GM21447 (cell line): ENCODE measurements at regions not wholly inside any gene's neighbourhood (a gene's known extent, or its start where the extent isn't known, plus 50 kb on each side); places are given as distances from the start of the nearest gene placed in this dataset.

Experiments used
- ATAC-seq: cut with Tn5 transposase; IDR thresholded peaks from one replicate; pipeline ENCODE4 v1.9.1; 2021; ENCODE audit not compliant: unreplicated experiment

DNA sequence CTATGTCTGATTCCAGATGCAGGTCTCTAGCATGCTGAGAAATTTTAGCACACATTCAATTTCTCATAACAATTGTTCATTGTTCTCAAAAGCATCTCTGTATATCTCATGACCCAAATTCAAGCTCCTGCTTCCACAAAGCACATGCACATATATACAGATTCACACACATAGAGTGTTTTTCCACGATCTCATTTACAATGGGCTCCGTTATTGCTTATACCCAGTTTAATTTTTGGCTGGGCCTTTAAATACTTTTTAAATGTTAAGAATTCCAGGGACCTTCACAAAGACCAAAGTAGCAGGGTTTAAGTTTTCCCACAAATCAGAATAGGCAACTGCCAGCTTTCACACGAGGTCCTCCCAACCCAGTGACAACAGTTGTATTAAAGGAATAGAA lies 333.5 kb upstream of the SEMA6D start:
- ATAC-seq, result no peak

GRCh38 chr15:47384341-47384740 lies 333.0 kb upstream of the SEMA6D start:
- ATAC-seq, result no peak

DNA sequence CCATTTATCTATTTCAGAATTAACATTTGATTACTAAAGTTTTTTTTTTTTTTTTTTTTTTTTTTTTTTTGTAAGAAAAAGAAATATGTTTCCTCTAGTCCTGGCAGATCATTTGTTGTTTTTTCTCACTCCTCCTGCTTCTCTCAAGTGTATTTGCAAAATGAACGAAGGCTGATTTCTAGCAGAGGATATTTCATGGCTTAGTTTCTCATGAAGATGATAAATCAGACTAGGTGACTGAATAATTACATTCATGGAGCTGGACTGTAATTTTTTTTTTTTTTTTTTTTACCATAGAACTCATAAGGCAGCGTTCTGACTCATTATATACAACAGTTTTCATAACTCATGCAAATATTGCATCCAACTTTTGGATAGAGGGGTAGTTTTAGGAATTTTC lies 332.5 kb upstream of the SEMA6D start:
- no peak for ATAC-seq

GRCh38 chr15:47386459-47386858 lies 330.8 kb upstream of the SEMA6D start:
- no peak for ATAC-seq

GRCh38 chr15:47388299-47388698 lies 329.0 kb upstream of the SEMA6D start:
- no peak for ATAC-seq

GRCh38 chr15:47390208-47390765 lies 327.0 kb upstream of the SEMA6D start:
- ATAC-seq, result no peak

- ATAC-seq, result no peak
These were observed 323.0 kb upstream of the SEMA6D start for GRCh38 chr15:47394286-47394809.

GRCh38 chr15:47395076-47395475 lies 322.2 kb upstream of the SEMA6D start:
- no peak for ATAC-seq

DNA sequence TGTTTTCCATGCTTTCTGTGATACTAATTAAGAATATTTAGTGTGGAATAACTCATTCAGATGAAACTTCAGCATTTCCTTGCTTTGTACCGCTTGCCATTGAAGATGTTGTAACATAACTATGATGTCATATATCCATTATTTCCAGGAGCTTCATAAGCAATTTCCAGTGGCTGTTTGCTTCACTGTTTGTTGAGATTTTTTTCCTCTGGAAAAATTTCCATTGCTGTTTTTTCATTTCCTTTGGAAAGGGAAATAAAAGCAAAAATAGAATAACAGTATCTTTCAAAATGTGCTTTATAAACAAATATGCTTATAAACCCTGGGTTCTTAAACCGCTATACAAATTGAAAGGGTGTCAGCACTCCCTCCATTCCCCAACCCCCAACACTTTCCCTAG lies 319.6 kb upstream of the SEMA6D start:
- ATAC-seq, result no peak

DNA sequence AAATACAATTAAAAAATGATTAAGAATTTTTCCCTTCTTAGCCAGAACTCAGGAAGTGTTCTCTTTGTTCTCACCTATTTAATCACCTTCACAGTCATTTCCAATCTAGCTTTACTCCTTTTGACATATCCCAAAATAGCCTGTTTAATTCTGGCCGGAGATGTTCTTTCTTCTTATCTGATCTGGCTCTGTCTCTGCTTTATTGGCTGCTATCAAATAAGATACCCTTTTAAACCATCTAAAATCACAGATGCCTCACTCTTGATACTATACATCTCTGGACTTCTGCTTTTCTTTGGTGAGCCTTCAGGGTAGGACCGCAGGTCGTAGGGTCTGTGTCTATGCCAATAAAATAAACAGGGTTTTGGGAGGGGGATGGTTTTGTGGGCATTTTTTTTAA lies 319.2 kb upstream of the SEMA6D start:
- ATAC-seq, result no peak

GRCh38 chr15:47398594-47398993 lies 318.7 kb upstream of the SEMA6D start:
- no peak for ATAC-seq

DNA sequence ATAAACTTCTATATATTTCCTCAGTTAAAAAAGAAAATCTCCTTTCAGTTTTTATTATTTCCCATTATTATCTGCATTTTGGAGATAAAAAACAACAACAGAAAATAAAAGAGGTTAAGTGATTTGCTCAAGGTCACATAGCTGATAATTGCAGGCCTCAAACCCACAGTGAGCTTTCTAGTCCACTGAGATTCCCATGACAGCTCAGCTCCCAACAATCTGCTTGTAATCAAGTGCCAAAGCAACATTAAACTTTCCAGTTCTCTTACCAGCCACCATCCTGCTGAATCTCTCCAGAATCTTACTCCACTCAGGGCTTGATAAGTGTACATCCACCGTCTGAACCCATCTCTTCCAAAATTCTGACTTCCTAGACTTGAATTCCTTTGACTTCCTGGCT lies 318.2 kb upstream of the SEMA6D start:
- no peak for ATAC-seq

DNA sequence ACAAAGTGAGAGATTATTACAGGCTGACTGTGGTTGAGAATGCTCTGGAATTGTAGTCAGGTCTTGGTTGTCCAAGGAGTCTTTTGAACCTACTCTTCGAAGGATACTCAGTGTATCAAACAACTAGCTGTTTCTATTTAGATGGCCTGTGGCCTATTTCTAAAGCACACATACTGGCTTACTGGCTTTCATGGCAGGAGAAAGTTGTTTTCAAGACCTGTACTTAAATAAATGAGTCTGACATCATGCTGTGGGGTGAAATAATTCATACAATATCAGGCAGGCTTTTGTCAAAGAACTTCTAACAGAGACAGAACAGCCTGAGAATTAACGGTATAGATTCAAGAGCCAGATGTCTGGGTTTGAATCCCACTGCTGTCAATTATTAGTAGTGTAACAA lies 316.7 kb upstream of the SEMA6D start:
- ATAC-seq, result no peak

DNA sequence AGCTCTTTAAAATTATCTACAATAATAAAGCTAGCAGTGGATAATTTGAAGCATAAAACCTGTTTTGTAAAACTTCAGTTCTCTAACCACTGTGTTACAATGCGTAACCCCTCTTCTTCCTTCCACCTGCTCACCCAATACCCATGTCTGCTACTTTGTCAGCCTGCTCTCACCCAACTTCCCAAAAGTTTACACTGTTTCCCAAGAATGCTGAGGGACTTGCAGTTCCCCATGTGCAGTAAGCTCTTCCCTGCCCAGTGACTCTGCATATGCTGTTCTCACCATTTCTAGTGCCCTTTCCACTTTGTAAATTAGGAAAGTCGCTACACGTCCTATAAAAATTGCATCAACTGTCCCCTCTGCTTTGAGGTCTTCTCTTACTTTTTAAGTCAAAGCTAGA lies 315.9 kb upstream of the SEMA6D start:
- ATAC-seq, result no peak

- no peak for ATAC-seq
These were observed 314.5 kb upstream of the SEMA6D start for GRCh38 chr15:47402829-47403228.

- no peak for ATAC-seq
These were observed 312.4 kb upstream of the SEMA6D start for GRCh38 chr15:47404877-47405276.

DNA sequence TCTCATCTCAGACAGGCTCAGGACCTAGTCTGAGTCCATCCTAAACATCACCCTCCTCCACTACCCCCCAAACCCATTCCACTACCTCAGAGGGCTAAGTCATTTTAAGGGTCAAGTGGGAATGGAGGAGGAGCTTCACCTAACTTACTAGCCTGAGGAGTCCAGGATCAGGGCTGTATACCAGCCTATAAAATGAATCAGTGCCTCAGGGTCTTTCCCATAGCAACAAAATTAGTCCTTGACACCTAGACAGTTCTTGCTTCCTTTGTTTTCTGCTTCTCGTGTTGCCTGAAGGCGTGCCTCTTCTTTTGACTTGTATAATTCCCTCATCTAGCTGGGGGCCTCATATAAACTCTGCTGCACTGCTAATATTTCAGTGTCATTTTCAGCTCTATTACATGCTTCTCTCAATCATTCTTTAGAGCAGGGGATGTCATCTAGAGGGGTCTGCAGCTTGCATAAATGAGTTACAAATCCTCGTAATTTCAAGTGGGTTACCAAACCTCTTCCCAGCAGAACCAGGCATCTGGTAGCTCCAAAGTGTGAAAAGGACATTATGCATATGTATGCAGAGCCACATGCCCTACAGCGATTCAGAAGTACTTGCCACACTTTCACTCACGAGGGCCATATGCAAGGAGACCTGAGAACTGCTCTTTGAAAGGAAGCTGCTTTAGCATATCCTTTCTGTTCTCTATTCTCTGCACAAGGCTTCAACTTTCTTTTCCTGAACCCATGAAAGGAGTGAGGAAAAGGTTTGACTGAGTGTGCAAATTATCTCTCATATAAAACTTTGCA lies 311.7 kb upstream of the SEMA6D start:
- ATAC-seq, result no peak

DNA sequence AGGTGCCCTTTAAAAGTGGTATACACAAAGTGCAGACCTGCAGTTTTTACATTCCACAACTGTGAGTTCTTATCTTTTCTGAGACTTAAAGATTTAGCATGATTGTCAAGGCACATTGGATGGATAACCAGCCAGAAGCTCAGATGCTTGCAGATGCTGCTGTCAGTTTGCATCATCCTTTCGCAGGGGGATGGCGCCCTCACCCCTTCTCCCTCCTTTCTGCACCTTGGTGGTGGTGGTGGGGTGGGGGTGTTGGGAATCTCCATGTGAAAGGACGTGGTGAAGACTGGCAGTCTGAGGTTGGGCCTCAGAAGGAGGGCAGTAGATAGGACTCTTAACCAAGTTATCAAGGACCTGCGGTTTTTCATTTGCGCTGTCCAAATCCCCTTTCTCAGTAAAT lies 309.6 kb upstream of the SEMA6D start:
- no peak for ATAC-seq

DNA sequence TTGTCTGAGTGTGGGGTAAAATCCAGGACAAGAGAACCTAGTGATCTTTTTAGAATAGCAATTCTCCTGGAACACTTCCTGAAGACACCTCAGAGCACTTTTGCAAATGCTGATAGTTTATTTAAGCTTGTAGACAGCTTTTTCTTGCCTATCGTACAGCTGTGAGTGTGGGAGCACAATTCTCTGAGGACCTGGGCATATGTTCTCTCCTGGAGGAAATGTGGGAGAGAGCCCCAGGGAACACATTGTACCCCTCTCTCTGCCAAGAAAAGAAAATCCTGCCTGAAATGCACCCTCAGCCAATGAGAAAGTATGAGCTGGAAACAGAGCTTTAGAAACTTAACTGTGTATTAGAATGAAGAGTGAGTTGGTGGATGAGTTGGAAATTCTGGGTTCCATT lies 308.3 kb upstream of the SEMA6D start:
- ATAC-seq, result no peak

GRCh38 chr15:47409600-47409999 lies 307.7 kb upstream of the SEMA6D start:
- no peak for ATAC-seq

DNA sequence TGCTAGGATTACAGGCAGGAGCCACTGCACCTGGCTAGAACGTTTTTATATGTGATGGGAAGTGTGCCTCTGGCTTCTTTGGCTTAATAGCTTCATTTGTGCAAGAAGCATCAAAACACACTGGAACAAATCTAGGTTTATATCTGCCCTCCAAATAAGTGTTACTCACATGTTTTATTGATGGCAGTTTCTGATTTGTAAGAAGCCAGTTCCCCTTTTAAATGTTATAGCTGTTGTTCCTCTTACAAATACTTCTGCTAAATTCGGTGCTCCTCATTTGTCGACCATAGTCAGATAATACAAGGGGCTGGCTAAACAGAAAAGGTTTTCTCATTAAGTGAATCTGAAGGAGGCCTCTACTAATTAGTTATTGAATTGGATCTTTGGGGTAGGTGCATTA lies 307.1 kb upstream of the SEMA6D start:
- ATAC-seq, result no peak

GRCh38 chr15:47411733-47412132 lies 305.6 kb upstream of the SEMA6D start:
- no peak for ATAC-seq

GRCh38 chr15:47412136-47412535 lies 305.2 kb upstream of the SEMA6D start:
- no peak for ATAC-seq
